NCI-H748 (cell line): ENCODE measurements at regions not wholly inside any gene's neighbourhood (a gene's known extent, or its start where the extent isn't known, plus 50 kb on each side); places are given as distances from the start of the nearest gene placed in this dataset.
A peak's percentile ranks its signal among the peaks of the same experiment; 100 is the strongest.

Source experiments
- DNase-seq: peaks from one replicate; lab custom pipeline; 2025; ENCODE audit not compliant: unreplicated experiment; lab: John Stamatoyannopoulos, UW

DNA sequence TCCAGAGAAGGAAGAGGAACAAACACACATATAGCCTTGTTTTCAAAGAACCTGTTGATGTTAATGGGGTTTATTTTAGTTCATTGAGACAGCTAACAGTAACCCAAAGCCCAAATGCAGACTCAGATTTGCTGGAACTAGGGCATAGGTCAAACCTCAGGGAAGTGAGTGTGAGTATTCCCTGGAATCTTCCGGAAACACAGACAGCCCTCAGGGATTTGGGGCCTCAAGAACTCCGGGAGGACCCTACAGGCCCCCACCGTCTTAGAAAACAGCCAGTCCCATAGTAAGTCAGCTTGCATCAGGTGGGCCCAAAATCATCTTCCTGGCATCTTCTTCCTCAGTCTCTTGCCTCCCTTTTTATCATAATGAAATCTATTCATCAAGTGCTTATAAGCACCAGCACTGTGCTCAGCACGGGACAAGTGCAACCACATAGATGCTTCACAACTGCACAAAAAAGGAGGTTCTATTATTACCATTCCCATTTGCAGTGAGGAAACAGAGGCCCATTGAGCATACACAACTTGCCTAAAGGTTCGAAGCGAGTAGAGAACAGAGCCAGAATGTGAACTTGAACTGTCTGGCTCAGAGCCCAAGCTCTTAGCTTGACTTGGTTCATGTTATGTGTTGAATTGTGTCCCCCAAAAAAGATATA is 50.2 kb upstream of the BCL11A start:
- DNase-seq = no peak

DNA sequence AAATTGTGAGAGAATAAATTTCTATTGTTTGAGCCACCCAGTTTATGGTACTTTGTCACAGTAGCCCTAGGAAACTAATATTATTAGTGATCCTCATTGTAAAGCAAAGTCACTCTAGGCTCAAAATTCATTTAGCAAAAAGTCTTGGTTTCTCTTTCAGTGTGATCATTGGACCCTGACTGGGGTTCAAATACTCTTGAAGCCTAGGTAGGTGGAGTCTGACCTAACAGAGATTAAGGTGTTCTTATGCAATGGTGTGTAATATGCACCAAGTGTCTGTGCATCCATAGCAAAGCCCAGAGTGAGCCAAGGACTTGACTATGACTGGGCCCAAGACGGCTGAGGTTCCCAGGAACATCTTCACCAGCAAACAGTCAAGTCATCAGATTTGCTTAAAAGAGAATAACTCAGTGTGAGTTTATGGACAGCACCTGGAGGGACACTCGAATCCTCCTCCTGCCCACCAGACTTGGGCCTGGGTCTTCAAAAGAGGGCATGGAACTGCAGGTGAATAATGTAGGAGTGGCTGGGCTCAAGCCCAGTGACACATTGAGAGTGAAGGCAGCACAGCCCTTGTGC is 51.1 kb upstream of the BCL11A start:
- DNase-seq = no peak

- no peak for DNase-seq
Measured at GRCh38 chr2:60605866-60606265, 52.4 kb upstream of the BCL11A start.

- no peak for DNase-seq
Measured at GRCh38 chr2:60608679-60609078, 55.2 kb upstream of the BCL11A start.

DNA sequence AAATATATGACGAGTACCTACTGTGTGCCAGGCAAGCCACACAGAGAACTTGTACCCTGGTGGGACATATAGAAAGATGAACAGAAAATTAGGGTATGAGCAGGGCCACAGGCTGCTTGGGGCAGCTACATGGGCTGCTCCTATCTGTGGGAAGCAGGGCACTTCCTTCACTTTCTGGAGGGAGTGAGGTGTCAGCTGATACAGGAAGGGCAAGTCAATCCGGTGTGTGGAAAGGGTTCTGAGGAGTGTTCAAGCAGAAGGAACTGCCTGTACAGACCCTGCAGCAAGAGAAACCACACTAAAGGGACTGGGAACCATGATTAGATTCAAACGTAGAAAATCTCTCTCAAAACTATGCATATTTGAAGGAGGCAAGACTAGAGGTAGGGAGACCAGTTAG is 58.6 kb upstream of the BCL11A start:
- no peak for DNase-seq

- no peak for DNase-seq
Measured at GRCh38 chr2:60614319-60614718, 60.9 kb upstream of the BCL11A start.

GRCh38 chr2:60621688-60622429 is 68.4 kb upstream of the BCL11A start:
- DNase-seq = no peak

- no peak for DNase-seq
Measured at GRCh38 chr2:60623040-60623439, 69.6 kb upstream of the BCL11A start.

- DNase-seq = no peak
Measured at GRCh38 chr2:60627412-60627811, 74.0 kb upstream of the BCL11A start.

GRCh38 chr2:60628026-60628425 is 74.6 kb upstream of the BCL11A start:
- no peak for DNase-seq

- no peak for DNase-seq
Measured at GRCh38 chr2:60628615-60629304, 75.3 kb upstream of the BCL11A start.

- no peak for DNase-seq
Measured at GRCh38 chr2:60629305-60629662, 75.8 kb upstream of the BCL11A start.

DNA sequence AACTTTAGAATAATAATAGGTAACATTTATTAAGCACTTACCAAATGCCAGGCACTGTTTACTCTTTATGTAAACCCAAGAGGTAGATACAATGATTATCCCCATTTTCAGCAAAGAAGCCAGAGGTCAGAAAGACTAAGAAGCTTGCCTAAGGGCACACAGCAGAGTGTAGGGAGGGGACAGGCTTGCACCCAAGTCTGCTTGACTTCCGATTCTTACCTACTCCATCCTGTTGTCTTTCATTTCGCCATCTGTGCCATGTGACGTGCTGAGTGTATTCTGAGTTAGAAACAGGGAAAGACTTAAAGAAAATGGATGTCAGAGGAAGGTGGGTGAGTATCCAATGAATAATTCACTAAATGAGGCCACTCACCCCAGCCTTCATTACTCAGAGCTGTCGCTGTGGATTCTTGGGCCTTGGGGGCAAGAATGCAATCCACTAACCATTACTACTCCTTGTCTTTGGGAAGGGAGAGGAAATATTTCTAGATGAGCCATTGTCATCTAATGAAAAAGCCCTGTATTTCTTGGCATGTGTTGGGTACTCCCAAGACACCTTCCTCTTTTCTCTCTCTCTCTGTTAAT is 76.4 kb upstream of the BCL11A start:
- no peak for DNase-seq

- peak; percentile 84 for DNase-seq
Measured at GRCh38 chr2:60633615-60634014, 80.2 kb upstream of the BCL11A start.

DNA sequence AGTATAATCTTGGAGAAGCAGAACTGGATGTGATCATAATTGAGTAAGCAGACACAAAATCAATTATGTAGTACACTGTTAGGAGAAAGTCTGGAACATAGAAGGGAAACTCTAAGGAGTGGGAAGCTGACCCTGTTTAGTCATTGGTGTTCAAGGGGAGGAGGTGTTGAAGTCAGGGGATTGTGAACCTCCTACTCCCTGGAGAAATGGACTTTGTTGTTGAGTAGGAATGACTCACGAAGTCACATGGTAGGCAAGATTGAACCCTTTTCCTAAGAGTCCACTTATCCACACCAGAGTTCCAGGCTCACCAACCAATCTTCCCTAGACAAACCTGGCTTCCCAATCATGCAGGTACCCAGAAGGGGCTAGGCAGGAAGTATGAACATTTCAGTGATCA is 81.0 kb upstream of the BCL11A start:
- no peak for DNase-seq

DNA sequence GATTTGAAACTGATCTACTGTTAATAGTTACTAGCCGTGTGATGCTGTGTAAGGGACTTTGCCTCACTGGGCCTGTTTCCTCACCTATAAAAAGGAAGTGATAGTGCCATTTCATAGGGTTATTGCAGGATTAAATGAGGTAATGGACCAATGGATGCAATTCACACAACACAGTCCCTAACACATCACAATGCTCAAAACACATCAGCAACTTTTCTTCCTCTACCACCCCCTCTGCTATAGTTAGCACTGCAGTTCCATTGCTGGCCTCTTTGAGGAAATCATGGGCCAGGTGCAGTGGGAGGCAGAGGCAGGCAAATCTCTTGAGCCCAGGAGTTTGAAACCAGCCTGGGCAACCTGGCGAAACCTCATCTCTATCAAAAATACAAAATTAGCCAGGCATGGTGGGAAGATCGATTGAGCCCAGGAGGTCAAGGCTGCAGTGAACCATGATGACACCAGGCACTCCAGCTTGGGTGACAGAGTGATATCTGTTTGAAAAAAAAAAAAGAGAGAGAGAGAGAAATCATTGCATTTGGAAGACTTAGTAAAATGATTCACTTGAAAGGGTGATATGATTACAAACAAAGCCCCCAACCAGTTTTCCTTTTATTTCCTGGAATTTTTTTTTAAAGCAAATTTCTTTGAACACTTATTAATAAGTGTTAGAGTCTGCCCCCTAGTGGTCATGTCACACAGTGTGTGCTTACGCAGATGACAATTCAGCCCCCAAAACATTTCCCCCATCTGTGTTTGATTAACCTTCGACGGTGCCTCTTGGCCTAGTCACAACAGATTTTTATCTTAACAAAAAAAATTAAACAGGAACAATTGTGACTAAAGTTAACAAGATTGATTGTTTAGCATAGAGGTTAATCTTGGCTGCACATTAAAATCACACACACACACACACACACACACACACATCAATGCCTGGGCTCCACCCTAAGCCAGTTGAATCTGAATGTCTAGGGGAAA is 88.6 kb upstream of the BCL11A start:
- peak; percentile 32 for DNase-seq

DNA sequence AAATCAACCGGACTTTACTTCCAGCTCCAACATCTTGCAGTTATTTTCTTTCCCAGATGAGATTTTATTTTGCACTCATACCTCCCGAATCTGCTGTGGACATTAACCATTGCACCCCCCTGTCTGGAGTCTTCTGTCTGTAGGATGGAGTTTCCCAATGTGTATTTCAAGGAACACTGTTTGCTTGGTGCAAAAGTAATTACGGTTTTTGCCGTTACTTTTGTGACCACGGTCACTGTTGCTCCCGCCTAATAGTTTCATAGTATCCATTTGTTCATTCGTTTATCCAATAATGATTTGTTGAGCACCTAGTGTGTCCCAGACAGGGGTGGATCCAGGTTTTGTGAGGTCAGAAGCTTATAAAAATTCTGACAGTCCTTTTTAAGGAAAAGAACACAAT is 90.3 kb upstream of the BCL11A start:
- DNase-seq = no peak

DNA sequence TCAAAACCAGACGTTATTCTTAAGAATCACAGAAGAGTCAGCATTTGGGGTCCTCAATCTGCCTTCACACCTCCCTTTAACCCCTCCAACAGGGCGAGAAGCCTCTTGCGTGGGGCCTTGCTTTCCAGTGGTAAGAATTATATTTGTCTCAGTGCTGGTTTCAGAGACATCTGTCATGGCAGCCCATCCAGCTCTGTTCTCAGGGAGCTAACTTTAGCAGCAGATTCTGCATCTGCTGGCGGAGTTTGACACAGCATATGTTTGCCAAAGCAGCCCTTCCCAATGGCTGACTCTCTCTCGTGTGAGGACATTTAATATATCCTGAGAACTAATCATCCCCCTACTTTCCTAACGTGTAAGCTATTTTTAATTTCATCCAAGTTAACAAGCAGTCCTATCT is 91.5 kb upstream of the BCL11A start:
- no peak for DNase-seq

- no peak for DNase-seq
Measured at GRCh38 chr2:60648191-60648590, 94.7 kb upstream of the BCL11A start.

DNA sequence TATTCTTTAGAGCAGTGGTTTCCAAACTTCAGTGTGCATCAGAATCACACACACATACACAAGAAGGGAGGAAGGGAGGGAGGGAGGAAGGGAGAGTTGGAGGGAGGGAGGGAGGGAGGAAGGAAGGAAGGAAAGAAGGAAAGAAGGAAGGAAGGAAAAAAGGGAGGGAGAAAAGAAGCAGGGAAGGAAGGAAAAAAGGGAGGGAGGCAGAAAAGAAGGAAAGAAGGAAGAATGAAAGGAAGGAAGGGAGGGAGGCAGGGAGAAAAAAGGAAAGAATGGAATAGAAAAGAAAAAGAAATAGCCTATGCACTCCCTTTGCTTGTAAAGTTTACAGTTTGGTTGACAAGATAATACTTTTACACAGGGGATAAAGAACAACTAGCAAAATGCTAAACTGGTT is 96.3 kb upstream of the BCL11A start:
- no peak for DNase-seq
